Glutamatergic neuron (in vitro differentiated cells): ENCODE measurements at regions not wholly inside any gene's neighbourhood (a gene's known extent, or its start where the extent isn't known, plus 50 kb on each side); places are given as distances from the start of the nearest gene placed in this dataset.

Experiments
- DNase-seq: peaks from one replicate; pipeline ENCODE4 v3.0.0; 2022
- H3K27ac Mint-ChIP-seq: one replicate; pipeline ENCODE4 v1.8.0; 2020; ENCODE audit warnings: mild to moderate bottlenecking, mixed read lengths, inconsistent platforms; ENCODE audit not compliant: unreplicated experiment
- H3K27me3 Mint-ChIP-seq: one replicate; pipeline ENCODE4 v1.8.0; 2020; ENCODE audit warnings: mild to moderate bottlenecking, moderate library complexity, mixed read lengths, inconsistent platforms; ENCODE audit not compliant: unreplicated experiment
- H3K36me3 Mint-ChIP-seq: one replicate; pipeline ENCODE4 v1.8.0; 2020; ENCODE audit warnings: mild to moderate bottlenecking, mixed read lengths, inconsistent platforms; ENCODE audit not compliant: unreplicated experiment
- H3K4me1 Mint-ChIP-seq: one replicate; pipeline ENCODE4 v1.8.0; 2020; ENCODE audit warnings: mild to moderate bottlenecking, low read depth, mixed read lengths, inconsistent platforms; ENCODE audit not compliant: unreplicated experiment
- H3K4me3 Mint-ChIP-seq: one replicate; pipeline ENCODE4 v1.8.0; 2020; ENCODE audit warnings: mild to moderate bottlenecking, mixed read lengths, inconsistent platforms; ENCODE audit not compliant: unreplicated experiment
- H3K9me3 Mint-ChIP-seq: one replicate; pipeline ENCODE4 v1.8.0; 2020; ENCODE audit warnings: mild to moderate bottlenecking, moderate library complexity, mixed read lengths, inconsistent platforms; ENCODE audit not compliant: unreplicated experiment
- CTCF ChIP-seq: fragments of 200-600 bp; sonication (generic); IDR thresholded peaks from one replicate; pipeline ENCODE4 v1.5.0; 2021; ENCODE audit not compliant: partially characterized antibody, unreplicated experiment

GRCh38 chr5:26647781-26648180, 390.6 kb downstream of the CDH9 start:
- no peak overlapping the region for H3K27ac Mint-ChIP-seq
- H3K36me3 Mint-ChIP-seq: peaks cover 10% of the 10 kb centered on the region
- H3K4me1 Mint-ChIP-seq: no peaks in the 10 kb centered on the region
- no peak overlapping the region for H3K4me3 Mint-ChIP-seq
- peaks cover 6% of the 10 kb centered on the region for H3K9me3 Mint-ChIP-seq
- TF ChIP-seq CTCF: no peak
- DNase-seq: no peak
- H3K27me3 Mint-ChIP-seq: peaks cover 3% of the 10 kb centered on the region

- no peak for DNase-seq
These were observed 392.7 kb downstream of the CDH9 start for GRCh38 chr5:26645659-26646058.

GRCh38 chr5:26641492-26641891, 396.9 kb downstream of the CDH9 start:
- DNase-seq: no peak
- no peak overlapping the region for H3K4me3 Mint-ChIP-seq
- no peaks in the 10 kb centered on the region for H3K4me1 Mint-ChIP-seq
- peaks cover 5% of the 10 kb centered on the region for H3K9me3 Mint-ChIP-seq
- H3K27ac Mint-ChIP-seq: no peak overlapping the region
- H3K27me3 Mint-ChIP-seq: no peaks in the 10 kb centered on the region
- peaks cover 6% of the 10 kb centered on the region for H3K36me3 Mint-ChIP-seq
- TF ChIP-seq CTCF: no peak

More at GRCh38 chr5:26645659-26646058, 392.7 kb downstream of the CDH9 start:
- Mint-ChIP-seq H3K27ac (no peak overlapping the region), H3K9me3 (peaks cover 5% of the 10 kb centered on the region), H3K4me3 (no peak overlapping the region), H3K4me1 (no peaks in the 10 kb centered on the region), H3K36me3 (peaks cover 6% of the 10 kb centered on the region), H3K27me3 (no peaks in the 10 kb centered on the region)
- no peak for TF ChIP-seq CTCF

GRCh38 chr5:26625099-26625498, 413.3 kb downstream of the CDH9 start:
- Mint-ChIP-seq H3K4me1 (peaks cover 7% of the 10 kb centered on the region), H3K27me3 (no peaks in the 10 kb centered on the region), H3K9me3 (no peaks in the 10 kb centered on the region), H3K27ac (peak overlapping the region; percentile 12), H3K36me3 (no peaks in the 10 kb centered on the region), H3K4me3 (no peak overlapping the region)
- TF ChIP-seq CTCF: no peak
- no peak for DNase-seq

- H3K4me1 Mint-ChIP-seq: peaks cover 7% of the 10 kb centered on the region
- no peak for TF ChIP-seq CTCF
- H3K9me3 Mint-ChIP-seq: no peaks in the 10 kb centered on the region
These were observed 415.4 kb downstream of the CDH9 start for GRCh38 chr5:26622947-26623346.

More at GRCh38 chr5:26622947-26623346, 415.4 kb downstream of the CDH9 start:
- H3K27me3 Mint-ChIP-seq: no peaks in the 10 kb centered on the region
- no peak for DNase-seq
- H3K27ac Mint-ChIP-seq: no peak overlapping the region
- H3K4me3 Mint-ChIP-seq: no peak overlapping the region
- H3K36me3 Mint-ChIP-seq: no peaks in the 10 kb centered on the region
